Loucy (cell line): ENCODE measurements at regions not wholly inside any gene's neighbourhood (a gene's known extent, or its start where the extent isn't known, plus 50 kb on each side); places are given as distances from the start of the nearest gene placed in this dataset.

Experiments
- H2AFZ ChIP-seq: fragments of 200-600 bp; sonication (generic); 2 replicates; pipeline ENCODE4 v1.6.0; 2016; ENCODE audit warnings: antibody characterized with exemption, mild to moderate bottlenecking, low read length, moderate library complexity
- H3F3A ChIP-seq: fragments of 200-600 bp; 2 replicates; pipeline ENCODE4 v1.6.0; 2016; ENCODE audit warnings: antibody characterized with exemption, low read depth, mild to moderate bottlenecking
- H3K27me3 ChIP-seq: fragments of 200-600 bp; sonication (generic); 2 replicates; pipeline ENCODE4 v1.6.1; 2014; ENCODE audit warnings: low read length, mild to moderate bottlenecking; ENCODE audit not compliant: insufficient read depth, poor library complexity, severe bottlenecking
- H3K36me3 ChIP-seq: fragments of 200-600 bp; sonication (generic); 2 replicates; pipeline ENCODE4 v1.6.1; 2016; ENCODE audit warnings: low read length; ENCODE audit not compliant: insufficient read depth
- H3K4me1 ChIP-seq: fragments of 200-600 bp; sonication (generic); 2 replicates; pipeline ENCODE4 v1.5.1; 2014; ENCODE audit warnings: low read length, mild to moderate bottlenecking; ENCODE audit not compliant: insufficient read depth, poor library complexity, severe bottlenecking
- H3K4me2 ChIP-seq: fragments of 200-600 bp; sonication (generic); 2 replicates; pipeline ENCODE4 v1.6.0; 2014; ENCODE audit warnings: antibody characterized with exemption, low read length, low read depth, mild to moderate bottlenecking; ENCODE audit not compliant: poor library complexity, severe bottlenecking
- H3K4me3 ChIP-seq: fragments of 200-600 bp; sonication (generic); 2 replicates; pipeline ENCODE4 v1.5.1; 2014; ENCODE audit warnings: low read length, mild to moderate bottlenecking, mixed read lengths; ENCODE audit not compliant: poor library complexity, severe bottlenecking
- H3K79me2 ChIP-seq: fragments of 200-600 bp; sonication (generic); 2 replicates; pipeline ENCODE4 v1.6.1; 2014; ENCODE audit warnings: low read length; ENCODE audit not compliant: insufficient read depth
- H3K9ac ChIP-seq: fragments of 200-600 bp; sonication (generic); 2 replicates; pipeline ENCODE4 v1.6.0; 2014; ENCODE audit warnings: mild to moderate bottlenecking, low read depth, low read length, moderate library complexity; ENCODE audit not compliant: poor library complexity, severe bottlenecking
- H3K9me2 ChIP-seq: fragments of 200-600 bp; sonication (generic); replicated peaks from 2 replicates; pipeline ENCODE4 v1.6.1; 2016; ENCODE audit warnings: low read depth, low read length, mixed read lengths
- H3K9me3 ChIP-seq: fragments of 200-600 bp; sonication (generic); 2 replicates; pipeline ENCODE4 v1.6.1; 2014; ENCODE audit warnings: mild to moderate bottlenecking, antibody characterized with exemption, low read length, low read depth; ENCODE audit not compliant: insufficient read depth
- H4K20me1 ChIP-seq: fragments of 200-600 bp; sonication (generic); 2 replicates; pipeline ENCODE4 v1.6.0; 2014; ENCODE audit warnings: antibody characterized with exemption, low read length, mild to moderate bottlenecking; ENCODE audit not compliant: insufficient read depth, poor library complexity, severe bottlenecking
- CTCF ChIP-seq: fragments of 200-600 bp; sonication (generic); conservative IDR thresholded peaks from 2 replicates; pipeline ENCODE4 v1.5.1; 2014; ENCODE audit warnings: mild to moderate bottlenecking, antibody characterized with exemption, low read length
- EZH2phosphoT487 ChIP-seq: fragments of 200-600 bp; IDR thresholded peaks from 2 replicates; pipeline ENCODE4 v1.6.1; 2018; ENCODE audit warnings: antibody characterized with exemption, mild to moderate bottlenecking, moderate library complexity, borderline replicate concordance

GRCh38 chr5:152016421-152016820 is 91.8 kb upstream of the GLRA1 start:
- no peak overlapping the region for H3K4me3 ChIP-seq
- H3K9me2 ChIP-seq: no peaks in the 10 kb centered on the region
- H4K20me1 ChIP-seq: no peaks in the 10 kb centered on the region
- no peaks in the 10 kb centered on the region for H3F3A ChIP-seq
- H3K79me2 ChIP-seq: no peaks in the 10 kb centered on the region
- TF ChIP-seq EZH2phosphoT487 (no peak), CTCF (no peak)
- no peak overlapping the region for H3K9ac ChIP-seq
- no peak overlapping the region for H3K4me2 ChIP-seq
- no peaks in the 10 kb centered on the region for H3K27me3 ChIP-seq
- H3K4me1 ChIP-seq: no peaks in the 10 kb centered on the region
- no peak overlapping the region for H2AFZ ChIP-seq
- H3K9me3 ChIP-seq: no peaks in the 10 kb centered on the region
- no peaks in the 10 kb centered on the region for H3K36me3 ChIP-seq

DNA sequence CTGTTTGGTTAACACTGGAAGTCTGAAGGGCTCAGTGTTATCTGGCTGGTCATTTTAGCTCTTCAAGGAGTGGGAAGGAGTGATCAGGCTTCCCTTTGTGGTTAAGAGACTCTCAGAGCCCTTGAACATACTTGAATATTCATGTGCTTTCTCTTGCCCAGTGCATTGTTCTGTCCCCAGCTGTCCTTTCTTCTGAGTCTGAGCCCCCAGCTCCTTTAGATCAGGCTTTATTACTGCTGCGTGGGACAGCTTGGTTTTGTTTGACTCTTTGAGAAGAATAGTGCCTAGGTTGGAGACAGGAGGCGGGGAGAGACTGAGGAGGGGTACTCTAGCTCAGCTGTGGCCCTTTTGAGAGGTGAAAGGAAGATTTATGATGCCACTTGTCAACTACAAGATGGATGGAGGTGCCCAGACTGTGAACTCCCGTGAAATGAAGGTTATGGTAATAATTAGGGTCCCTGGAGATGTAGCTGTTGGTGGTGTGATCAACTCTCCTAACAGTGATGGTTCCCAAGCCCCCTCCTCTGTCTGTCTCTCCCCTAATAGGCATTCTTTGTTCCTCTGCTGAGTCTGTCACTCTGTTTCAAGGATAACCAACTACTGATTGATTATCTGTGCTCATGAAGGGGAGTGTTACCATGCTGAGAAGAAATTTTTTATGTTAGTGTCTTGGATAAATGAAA is 83.1 kb upstream of the GLRA1 start:
- Histone ChIP-seq H3K9ac (no peak overlapping the region), H3K79me2 (no peaks in the 10 kb centered on the region), H3K36me3 (no peaks in the 10 kb centered on the region), H3K4me1 (no peaks in the 10 kb centered on the region), H2AFZ (no peak overlapping the region), H3K9me3 (no peaks in the 10 kb centered on the region), H3K9me2 (no peaks in the 10 kb centered on the region), H4K20me1 (no peaks in the 10 kb centered on the region), H3F3A (no peaks in the 10 kb centered on the region), H3K27me3 (no peaks in the 10 kb centered on the region), H3K4me2 (no peak overlapping the region), H3K4me3 (no peak overlapping the region)
- no peak for TF ChIP-seq CTCF
- no peak for TF ChIP-seq EZH2phosphoT487

- Histone ChIP-seq H3K9me2 (no peaks in the 10 kb centered on the region), H3K9me3 (no peaks in the 10 kb centered on the region; the same call in 1 of the 2 replicates), H3K9ac (no peak overlapping the region), H3K4me1 (no peaks in the 10 kb centered on the region), H3F3A (no peaks in the 10 kb centered on the region), H3K79me2 (no peaks in the 10 kb centered on the region), H4K20me1 (no peaks in the 10 kb centered on the region), H3K4me3 (no peak overlapping the region), H2AFZ (no peak overlapping the region), H3K36me3 (0 out of 2 replicates have a peak, but pooled peaks cover 2% of the 10 kb centered on the region), H3K4me2 (no peak overlapping the region), H3K27me3 (no peaks in the 10 kb centered on the region)
- TF ChIP-seq CTCF (no peak), EZH2phosphoT487 (no peak)
These were observed 79.4 kb upstream of the GLRA1 start for GRCh38 chr5:152004095-152004494.
